Fibroblast of lung (primary cell): ENCODE measurements at regions not wholly inside any gene's neighbourhood (a gene's known extent, or its start where the extent isn't known, plus 50 kb on each side); places are given as distances from the start of the nearest gene placed in this dataset.

Source experiments
- EZH2 ChIP-seq: IDR thresholded peaks from 2 replicates; pipeline ENCODE4 v1.5.1; 2012; ENCODE audit warnings: low read length, control low read depth, mild to moderate bottlenecking; ENCODE audit errors: missing control alignments
- TF ChIP-seq, protein P1 (sequence below), 2 donors: IDR thresholded peaks in 1 of 2; conservative IDR thresholded peaks in 1 of 2; 1 replicate in 1 of 2; 2 replicates in 1 of 2; pipeline ENCODE4 v1.5.1; 2011 to 2012; ENCODE audit warnings: low read length in 2 of 2, control low read depth in 1 of 2, inconsistent platforms in 1 of 2, low read depth in 1 of 2, mild to moderate bottlenecking in 1 of 2

GRCh38 chr10:6925146-6925545, 345.1 kb upstream of the PRKCQ start:
- TF ChIP-seq, protein P1, sequence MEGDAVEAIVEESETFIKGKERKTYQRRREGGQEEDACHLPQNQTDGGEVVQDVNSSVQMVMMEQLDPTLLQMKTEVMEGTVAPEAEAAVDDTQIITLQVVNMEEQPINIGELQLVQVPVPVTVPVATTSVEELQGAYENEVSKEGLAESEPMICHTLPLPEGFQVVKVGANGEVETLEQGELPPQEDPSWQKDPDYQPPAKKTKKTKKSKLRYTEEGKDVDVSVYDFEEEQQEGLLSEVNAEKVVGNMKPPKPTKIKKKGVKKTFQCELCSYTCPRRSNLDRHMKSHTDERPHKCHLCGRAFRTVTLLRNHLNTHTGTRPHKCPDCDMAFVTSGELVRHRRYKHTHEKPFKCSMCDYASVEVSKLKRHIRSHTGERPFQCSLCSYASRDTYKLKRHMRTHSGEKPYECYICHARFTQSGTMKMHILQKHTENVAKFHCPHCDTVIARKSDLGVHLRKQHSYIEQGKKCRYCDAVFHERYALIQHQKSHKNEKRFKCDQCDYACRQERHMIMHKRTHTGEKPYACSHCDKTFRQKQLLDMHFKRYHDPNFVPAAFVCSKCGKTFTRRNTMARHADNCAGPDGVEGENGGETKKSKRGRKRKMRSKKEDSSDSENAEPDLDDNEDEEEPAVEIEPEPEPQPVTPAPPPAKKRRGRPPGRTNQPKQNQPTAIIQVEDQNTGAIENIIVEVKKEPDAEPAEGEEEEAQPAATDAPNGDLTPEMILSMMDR (conservative IDR thresholded peaks at IDR 0.05 in 1 of 2, IDR thresholded peaks at IDR 0.05 in 1 of 2; ENCODE audit: low read depth in 1 of 2, low read length in 2 of 2): no peak
- no peak for TF ChIP-seq EZH2
